Astrocyte of the cerebellum (primary cell): ENCODE measurements at regions not wholly inside any gene's neighbourhood (a gene's known extent, or its start where the extent isn't known, plus 50 kb on each side); places are given as distances from the start of the nearest gene placed in this dataset.

Experiments used
- DNase-seq: peaks from one replicate; pipeline ENCODE4 v3.0.0-alpha.2; 2011; ENCODE audit warnings: low read depth
- H3K4me3 ChIP-seq: 2 replicates; pipeline ENCODE4 v1.5.1; 2011; ENCODE audit warnings: mild to moderate bottlenecking, low read depth, low read length, moderate library complexity
- in situ Hi-C: cut with HindIII; loops from 2 replicates; pipeline ENCODE4 v1.10.0; 2017; ENCODE audit warnings: low sequenced_read_pairs
- TF ChIP-seq, protein P1 (sequence below): IDR thresholded peaks from 2 replicates; pipeline ENCODE4 v1.5.1; 2012; ENCODE audit warnings: low read length, low read depth, moderate library complexity, mild to moderate bottlenecking; ENCODE audit errors: missing control alignments

- DNase-seq, result no peak
- in situ Hi-C loops, result no loop called here
- H3K4me3 ChIP-seq, result no peak overlapping the region
- TF ChIP-seq, protein P1, sequence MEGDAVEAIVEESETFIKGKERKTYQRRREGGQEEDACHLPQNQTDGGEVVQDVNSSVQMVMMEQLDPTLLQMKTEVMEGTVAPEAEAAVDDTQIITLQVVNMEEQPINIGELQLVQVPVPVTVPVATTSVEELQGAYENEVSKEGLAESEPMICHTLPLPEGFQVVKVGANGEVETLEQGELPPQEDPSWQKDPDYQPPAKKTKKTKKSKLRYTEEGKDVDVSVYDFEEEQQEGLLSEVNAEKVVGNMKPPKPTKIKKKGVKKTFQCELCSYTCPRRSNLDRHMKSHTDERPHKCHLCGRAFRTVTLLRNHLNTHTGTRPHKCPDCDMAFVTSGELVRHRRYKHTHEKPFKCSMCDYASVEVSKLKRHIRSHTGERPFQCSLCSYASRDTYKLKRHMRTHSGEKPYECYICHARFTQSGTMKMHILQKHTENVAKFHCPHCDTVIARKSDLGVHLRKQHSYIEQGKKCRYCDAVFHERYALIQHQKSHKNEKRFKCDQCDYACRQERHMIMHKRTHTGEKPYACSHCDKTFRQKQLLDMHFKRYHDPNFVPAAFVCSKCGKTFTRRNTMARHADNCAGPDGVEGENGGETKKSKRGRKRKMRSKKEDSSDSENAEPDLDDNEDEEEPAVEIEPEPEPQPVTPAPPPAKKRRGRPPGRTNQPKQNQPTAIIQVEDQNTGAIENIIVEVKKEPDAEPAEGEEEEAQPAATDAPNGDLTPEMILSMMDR, result no peak
Measured at GRCh38 chr14:58833634-58834378, 196.0 kb downstream of the DACT1 start.

GRCh38 chr14:58836303-58836974, 198.7 kb downstream of the DACT1 start:
- in situ Hi-C loops, result no loop called here
- H3K4me3 ChIP-seq, result no peak overlapping the region
- DNase-seq, result no peak
- TF ChIP-seq, protein P1, result no peak

DNA sequence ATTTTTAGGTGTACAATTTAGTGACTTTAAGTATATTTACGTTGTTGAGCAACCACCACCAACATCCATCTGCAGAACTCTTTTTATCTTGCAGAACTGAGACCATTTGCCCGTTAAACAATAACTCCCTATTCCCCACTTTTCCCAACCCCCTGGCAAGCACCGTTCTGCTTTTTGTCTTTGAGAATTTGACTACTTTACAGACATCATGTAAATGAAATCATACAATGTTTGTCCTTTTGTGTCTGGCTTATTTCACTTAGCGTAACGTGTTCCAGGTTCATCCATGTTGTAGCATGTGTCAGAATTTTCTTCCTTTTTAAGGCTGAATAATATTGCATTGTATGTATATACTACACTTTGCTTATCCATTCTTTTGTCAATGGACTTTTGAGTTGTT, 201.5 kb downstream of the DACT1 start:
- H3K4me3 ChIP-seq, result no peak overlapping the region
- TF ChIP-seq, protein P1, result no peak
- DNase-seq, result no peak
- in situ Hi-C loops, result no loop called here

DNA sequence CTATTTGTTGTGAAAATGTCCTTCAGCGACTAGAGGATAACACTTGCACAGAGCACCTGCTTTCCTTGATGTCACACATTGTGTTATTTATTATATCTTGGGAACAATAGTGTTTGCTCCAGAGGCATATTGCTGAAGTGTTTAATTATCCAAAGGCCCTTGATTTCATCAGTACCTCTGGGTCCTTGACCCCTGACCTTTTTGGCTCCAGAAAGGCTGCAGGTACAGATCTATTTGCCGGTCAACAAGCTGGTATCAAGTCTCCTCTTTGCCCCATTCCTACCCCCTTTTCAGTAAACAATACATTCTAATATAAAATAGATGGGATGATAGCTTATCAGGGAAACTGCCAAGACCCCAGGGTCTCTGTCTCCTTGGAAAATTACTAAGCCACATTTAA, 206.8 kb downstream of the DACT1 start:
- DNase-seq, result no peak
- TF ChIP-seq, protein P1, result no peak
- in situ Hi-C loops, result no loop called here
- no peak overlapping the region for H3K4me3 ChIP-seq

DNA sequence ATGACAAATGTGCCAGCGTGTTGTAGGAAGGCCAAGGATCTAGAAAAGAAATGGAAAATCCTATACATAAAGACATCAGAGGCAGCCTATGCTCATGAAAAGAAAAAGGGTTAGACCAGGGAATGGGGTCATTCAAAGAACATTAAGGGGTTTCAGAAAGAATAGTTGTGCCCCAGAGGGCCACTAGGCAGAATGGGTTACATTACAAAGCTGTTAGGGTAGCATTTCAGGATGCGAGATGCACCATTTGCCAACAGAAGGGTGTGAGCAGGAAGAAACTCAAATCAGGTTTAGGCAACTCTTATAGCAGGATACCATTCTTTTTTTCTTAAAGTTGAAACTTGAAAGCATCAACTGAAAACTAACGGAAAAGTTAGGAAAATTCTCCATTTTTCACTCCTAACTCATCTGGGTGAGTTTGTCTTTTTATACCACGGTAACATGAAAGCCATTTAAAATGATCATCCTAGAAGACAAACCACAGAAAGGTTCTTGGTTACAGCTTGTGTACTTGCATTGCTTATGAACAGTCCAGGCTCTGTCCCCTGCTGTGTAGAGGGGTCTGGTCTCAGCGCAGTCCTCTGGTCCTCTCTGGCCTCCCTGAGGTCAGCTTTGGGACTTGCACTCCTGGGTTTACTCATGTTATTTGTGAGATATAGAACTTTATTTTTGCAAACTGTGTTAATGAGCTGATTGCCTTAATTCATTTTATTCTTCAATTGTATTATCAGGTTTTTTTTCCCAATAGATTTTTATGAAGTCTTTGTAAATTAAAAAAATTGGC, 209.1 kb downstream of the DACT1 start:
- in situ Hi-C loops, result no loop called here
- no peak for DNase-seq
- TF ChIP-seq, protein P1, result no peak
- no peak overlapping the region for H3K4me3 ChIP-seq

DNA sequence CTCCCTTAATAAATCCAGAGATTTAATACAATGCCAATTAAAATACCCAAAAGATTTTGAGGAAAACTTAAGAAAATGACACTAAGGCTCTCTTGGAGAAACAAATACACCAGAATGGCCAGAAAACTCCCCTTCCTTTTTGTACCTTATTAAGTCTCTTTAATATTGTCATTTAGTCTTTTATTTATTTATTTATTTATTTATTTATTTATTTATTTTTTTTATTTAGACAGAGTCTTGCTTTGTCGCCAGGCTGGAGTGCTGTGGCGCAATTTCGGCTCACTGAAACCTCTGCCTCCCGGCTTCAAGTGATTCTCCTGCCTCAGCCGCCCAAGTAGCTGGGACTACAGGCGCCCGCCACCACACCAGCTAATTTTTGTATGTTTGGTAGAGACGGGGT, 210.6 kb downstream of the DACT1 start:
- TF ChIP-seq, protein P1, result no peak
- in situ Hi-C loops, result no loop called here
- no peak for DNase-seq
- H3K4me3 ChIP-seq, result no peak overlapping the region
